ENCODE measurements at regions not wholly inside any gene's neighbourhood (a gene's known extent, or its start where the extent isn't known, plus 50 kb on each side); places are given as distances from the start of the nearest gene placed in this dataset.

DNA sequence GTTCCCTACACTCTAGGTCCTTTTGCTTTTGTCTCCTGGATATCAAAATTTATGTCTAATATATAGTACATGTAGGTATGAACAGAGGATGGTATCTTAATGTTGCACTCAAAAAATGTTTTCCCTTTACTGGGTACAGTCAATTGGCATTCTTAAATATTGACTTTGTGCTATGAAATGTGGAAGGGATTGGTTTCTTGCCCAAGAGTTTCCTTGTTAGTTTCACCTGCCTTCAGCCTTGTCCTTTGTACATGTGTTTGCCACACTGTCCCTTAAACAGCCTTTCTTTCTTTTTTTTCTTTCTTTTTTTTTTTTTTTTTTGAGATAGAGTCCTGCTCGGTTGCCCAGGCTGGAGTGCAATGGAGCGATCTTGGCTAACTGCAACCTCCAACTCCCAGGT lies 287.1 kb downstream of the SQOR start:
- H3K4me1 Mint-ChIP-seq (ENCODE audit: low read depth), result peaks cover 12% of the 10 kb centered on the region
- H3K27ac Mint-ChIP-seq, result no peak overlapping the region
- TF ChIP-seq, protein P1, sequence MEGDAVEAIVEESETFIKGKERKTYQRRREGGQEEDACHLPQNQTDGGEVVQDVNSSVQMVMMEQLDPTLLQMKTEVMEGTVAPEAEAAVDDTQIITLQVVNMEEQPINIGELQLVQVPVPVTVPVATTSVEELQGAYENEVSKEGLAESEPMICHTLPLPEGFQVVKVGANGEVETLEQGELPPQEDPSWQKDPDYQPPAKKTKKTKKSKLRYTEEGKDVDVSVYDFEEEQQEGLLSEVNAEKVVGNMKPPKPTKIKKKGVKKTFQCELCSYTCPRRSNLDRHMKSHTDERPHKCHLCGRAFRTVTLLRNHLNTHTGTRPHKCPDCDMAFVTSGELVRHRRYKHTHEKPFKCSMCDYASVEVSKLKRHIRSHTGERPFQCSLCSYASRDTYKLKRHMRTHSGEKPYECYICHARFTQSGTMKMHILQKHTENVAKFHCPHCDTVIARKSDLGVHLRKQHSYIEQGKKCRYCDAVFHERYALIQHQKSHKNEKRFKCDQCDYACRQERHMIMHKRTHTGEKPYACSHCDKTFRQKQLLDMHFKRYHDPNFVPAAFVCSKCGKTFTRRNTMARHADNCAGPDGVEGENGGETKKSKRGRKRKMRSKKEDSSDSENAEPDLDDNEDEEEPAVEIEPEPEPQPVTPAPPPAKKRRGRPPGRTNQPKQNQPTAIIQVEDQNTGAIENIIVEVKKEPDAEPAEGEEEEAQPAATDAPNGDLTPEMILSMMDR (IDR thresholded peaks at IDR 0.05; ENCODE audit: unreplicated experiment), result no peak
- H3K9me3 Mint-ChIP-seq (ENCODE audit: low read depth), result no peaks in the 10 kb centered on the region
- no peak for DNase-seq (ENCODE audit: low spot score, unreplicated experiment)
- no peaks in the 10 kb centered on the region for H3K27me3 Mint-ChIP-seq
- no peak overlapping the region for H3K4me3 Mint-ChIP-seq (ENCODE audit: low read depth)
- H3K36me3 Mint-ChIP-seq (ENCODE audit: insufficient read depth), result no peaks in the 10 kb centered on the region

DNA sequence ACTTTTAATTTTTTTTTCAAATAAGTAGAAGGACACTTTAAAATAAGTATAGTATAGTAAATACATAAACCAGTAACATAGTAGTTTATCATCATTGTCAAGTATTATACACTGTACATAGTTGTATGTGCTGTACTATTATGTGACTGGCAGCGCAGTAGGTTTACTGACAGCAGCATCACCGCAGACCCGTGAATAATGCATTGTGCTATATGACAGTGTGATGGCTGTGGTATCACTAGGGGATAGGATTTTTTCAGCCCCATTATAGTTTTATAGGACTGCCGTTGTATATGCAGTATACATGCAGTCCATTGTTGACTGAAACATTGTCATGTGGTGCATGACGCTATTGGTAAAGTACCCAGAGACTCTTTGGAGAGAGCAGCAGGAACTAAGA lies 306.5 kb downstream of the SQOR start:
- H3K27me3 Mint-ChIP-seq, result no peaks in the 10 kb centered on the region
- no peak overlapping the region for H3K4me3 Mint-ChIP-seq (ENCODE audit: low read depth)
- DNase-seq (ENCODE audit: low spot score, unreplicated experiment), result no peak
- H3K4me1 Mint-ChIP-seq (ENCODE audit: low read depth), result peaks cover 31% of the 10 kb centered on the region
- TF ChIP-seq, protein P1 (IDR thresholded peaks at IDR 0.05; ENCODE audit: unreplicated experiment), result no peak
- H3K27ac Mint-ChIP-seq, result no peak overlapping the region
- H3K9me3 Mint-ChIP-seq (ENCODE audit: low read depth), result peaks cover 5% of the 10 kb centered on the region
- H3K36me3 Mint-ChIP-seq (ENCODE audit: insufficient read depth), result peaks cover under 1% of the 10 kb centered on the region

DNA sequence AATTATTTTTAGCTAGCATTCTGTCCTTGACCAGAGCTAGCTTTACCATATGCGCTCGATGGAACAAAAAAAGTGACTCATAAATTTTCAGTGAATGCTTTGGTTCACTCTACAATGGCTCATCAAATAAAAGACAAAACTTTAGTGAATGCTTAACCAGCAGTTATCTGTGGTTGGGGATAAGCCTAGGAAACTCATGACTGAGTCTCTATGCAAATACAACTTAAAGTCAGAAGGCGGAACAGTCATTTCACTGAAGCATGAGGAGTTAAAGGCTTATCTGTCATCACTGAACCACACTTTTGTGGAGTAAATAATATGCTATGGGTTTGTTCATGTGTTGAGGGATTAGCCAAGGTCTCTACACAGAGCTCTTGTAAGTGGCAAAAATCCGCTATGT lies 308.4 kb downstream of the SQOR start:
- Mint-ChIP-seq H3K4me3 (ENCODE audit: low read depth) (no peak overlapping the region), H3K27me3 (no peaks in the 10 kb centered on the region), H3K36me3 (ENCODE audit: insufficient read depth) (no peaks in the 10 kb centered on the region), H3K27ac (no peak overlapping the region), H3K4me1 (ENCODE audit: low read depth) (peaks cover 20% of the 10 kb centered on the region), H3K9me3 (ENCODE audit: low read depth) (peaks cover 5% of the 10 kb centered on the region)
- TF ChIP-seq, protein P1 (IDR thresholded peaks at IDR 0.05; ENCODE audit: unreplicated experiment), result no peak
- no peak for DNase-seq (ENCODE audit: low spot score, unreplicated experiment)

DNA sequence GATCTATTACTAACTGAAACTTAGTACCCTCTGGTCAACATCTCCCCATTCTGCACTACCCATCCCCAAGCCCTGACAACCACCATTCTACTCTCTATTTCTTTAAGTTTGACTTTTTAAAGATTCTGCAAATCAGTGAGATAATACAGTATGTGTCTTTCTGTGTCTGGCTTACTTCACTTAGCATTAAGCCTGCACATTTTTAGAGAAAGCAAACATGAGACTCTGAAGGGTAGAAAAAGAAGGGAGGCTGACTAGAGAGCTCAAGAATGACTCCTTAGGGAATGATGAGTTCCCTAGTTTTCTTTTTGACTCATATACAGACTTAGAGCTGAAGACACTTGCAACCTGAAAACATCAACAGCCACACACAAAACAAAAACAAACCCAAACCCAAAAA lies 311.3 kb downstream of the SQOR start:
- Mint-ChIP-seq H3K4me3 (ENCODE audit: low read depth) (no peak overlapping the region), H3K4me1 (ENCODE audit: low read depth) (peaks cover 20% of the 10 kb centered on the region), H3K36me3 (ENCODE audit: insufficient read depth) (no peaks in the 10 kb centered on the region), H3K27ac (no peak overlapping the region), H3K27me3 (no peaks in the 10 kb centered on the region), H3K9me3 (ENCODE audit: low read depth) (peaks cover 5% of the 10 kb centered on the region)
- TF ChIP-seq, protein P1 (IDR thresholded peaks at IDR 0.05; ENCODE audit: unreplicated experiment), result no peak
- DNase-seq (ENCODE audit: low spot score, unreplicated experiment), result no peak

DNA sequence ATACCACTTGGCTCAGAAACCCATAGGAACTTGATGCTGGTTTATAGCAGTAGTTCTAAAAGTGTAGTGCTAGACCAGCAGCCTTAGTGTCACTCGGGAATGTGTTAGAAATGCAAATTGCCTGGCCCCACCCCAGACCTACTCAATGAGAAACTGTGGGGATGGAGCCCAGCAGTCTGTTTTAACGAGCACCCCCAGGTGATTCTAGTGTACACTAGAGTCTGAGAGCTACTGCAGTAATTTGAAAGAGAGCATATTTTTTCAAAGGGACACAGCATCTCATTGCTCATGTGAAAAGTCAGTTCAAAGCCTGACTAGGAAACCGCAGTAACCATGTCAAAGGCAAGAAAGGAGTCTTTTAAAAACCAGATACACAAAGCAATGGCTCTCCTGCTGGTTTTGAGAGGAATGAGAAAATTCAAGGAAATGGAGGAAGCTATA lies 313.4 kb downstream of the SQOR start:
- no peak for DNase-seq (ENCODE audit: low spot score, unreplicated experiment)
- Mint-ChIP-seq H3K4me1 (ENCODE audit: low read depth) (peaks cover 10% of the 10 kb centered on the region), H3K27ac (no peak overlapping the region), H3K27me3 (no peaks in the 10 kb centered on the region), H3K9me3 (ENCODE audit: low read depth) (peaks cover 5% of the 10 kb centered on the region), H3K4me3 (ENCODE audit: low read depth) (no peak overlapping the region), H3K36me3 (ENCODE audit: insufficient read depth) (no peaks in the 10 kb centered on the region)
- TF ChIP-seq, protein P1 (IDR thresholded peaks at IDR 0.05; ENCODE audit: unreplicated experiment), result no peak

All from progenitor cell of endocrine pancreas (in vitro differentiated cells).